RWPE2 (cell line): ENCODE measurements at regions not wholly inside any gene's neighbourhood (a gene's known extent, or its start where the extent isn't known, plus 50 kb on each side); places are given as distances from the start of the nearest gene placed in this dataset.
A peak's percentile ranks its signal among the peaks of the same experiment; 100 is the strongest.

Source experiments
- ATAC-seq: fragments of 200-7000 bp; cut with Tn5 transposase; 3 replicates; pipeline ENCODE4 v1.9.1; 2021; ENCODE audit warnings: low read depth
- DNase-seq: peaks from one replicate; pipeline ENCODE4 v3.0.0-alpha.2; 2020; ENCODE audit warnings: low spot score
- H3K27ac ChIP-seq: fragments of 450-650 bp; 2 replicates; pipeline ENCODE4 v1.5.1; 2017; ENCODE audit warnings: mild to moderate bottlenecking; ENCODE audit not compliant: poor library complexity, severe bottlenecking
- H3K27me3 ChIP-seq: fragments of 250-450 bp; sonication (Bioruptor Pico); 2 replicates; pipeline ENCODE4 v1.5.1; 2021; ENCODE audit warnings: mild to moderate bottlenecking, moderate library complexity; ENCODE audit not compliant: insufficient read depth, poor library complexity, severe bottlenecking
- H3K36me3 ChIP-seq: fragments of 250-450 bp; sonication (Bioruptor Pico); 2 replicates; pipeline ENCODE4 v1.5.1; 2020; ENCODE audit warnings: low read depth, mild to moderate bottlenecking, moderate library complexity
- H3K4me1 ChIP-seq: fragments of 250-450 bp; sonication (Bioruptor Pico); 2 replicates; pipeline ENCODE4 v1.5.1; 2021; ENCODE audit warnings: mild to moderate bottlenecking, moderate library complexity; ENCODE audit not compliant: insufficient read depth, poor library complexity, severe bottlenecking
- H3K4me3 ChIP-seq: fragments of 250-450 bp; sonication (Bioruptor Pico); 2 replicates; pipeline ENCODE4 v1.5.1; 2021; ENCODE audit warnings: mild to moderate bottlenecking, moderate library complexity; ENCODE audit not compliant: severe bottlenecking
- H3K9me3 ChIP-seq: fragments of 250-450 bp; sonication (Bioruptor Pico); 2 replicates; pipeline ENCODE4 v1.5.1; 2021; ENCODE audit warnings: mild to moderate bottlenecking, moderate library complexity; ENCODE audit not compliant: severe bottlenecking
- CTCF ChIP-seq: fragments of 450-650 bp; IDR thresholded peaks from one replicate; pipeline ENCODE4 v1.5.1; 2017; ENCODE audit warnings: mild to moderate bottlenecking, moderate library complexity; ENCODE audit not compliant: poor library complexity, severe bottlenecking

GRCh38 chr12:97275728-97276590 is 186.6 kb upstream of the RMST start:
- H3K36me3 ChIP-seq: no peaks in the 10 kb centered on the region
- no peak overlapping the region for H3K27ac ChIP-seq
- peak; percentile 17; the same call in 1 of the 3 replicates for ATAC-seq
- H3K9me3 ChIP-seq: no peaks in the 10 kb centered on the region
- no peak for DNase-seq
- H3K4me3 ChIP-seq: no peak overlapping the region
- TF ChIP-seq CTCF: no peak
- H3K4me1 ChIP-seq: no peaks in the 10 kb centered on the region
- peaks cover 7% of the 10 kb centered on the region for H3K27me3 ChIP-seq

GRCh38 chr12:97276661-97277429 is 185.8 kb upstream of the RMST start:
- H3K4me1 ChIP-seq: no peaks in the 10 kb centered on the region

GRCh38 chr12:97283297-97283696 is 179.3 kb upstream of the RMST start:
- Histone ChIP-seq H3K27me3 (no peaks in the 10 kb centered on the region), H3K9me3 (no peaks in the 10 kb centered on the region), H3K4me1 (no peaks in the 10 kb centered on the region), H3K27ac (no peak overlapping the region), H3K36me3 (no peaks in the 10 kb centered on the region), H3K4me3 (no peak overlapping the region)
- no peak for TF ChIP-seq CTCF
- no peak for ATAC-seq
- no peak for DNase-seq

More at GRCh38 chr12:97276661-97277429, 185.8 kb upstream of the RMST start:
- H3K9me3 ChIP-seq: no peaks in the 10 kb centered on the region
- no peaks in the 10 kb centered on the region for H3K36me3 ChIP-seq
- DNase-seq (no peak), ATAC-seq (no peak)
- H3K4me3 ChIP-seq: no peak overlapping the region
- peaks cover 7% of the 10 kb centered on the region for H3K27me3 ChIP-seq
- TF ChIP-seq CTCF: no peak
- H3K27ac ChIP-seq: no peak overlapping the region

GRCh38 chr12:97288531-97288930 is 174.1 kb upstream of the RMST start:
- TF ChIP-seq CTCF: no peak
- ATAC-seq: no peak
- Histone ChIP-seq H3K4me1 (no peaks in the 10 kb centered on the region), H3K9me3 (no peaks in the 10 kb centered on the region), H3K4me3 (no peak overlapping the region), H3K27me3 (no peaks in the 10 kb centered on the region), H3K36me3 (no peaks in the 10 kb centered on the region), H3K27ac (no peak overlapping the region)
- DNase-seq: no peak
